ENCODE measurements at regions not wholly inside any gene's neighbourhood (a gene's known extent, or its start where the extent isn't known, plus 50 kb on each side); places are given as distances from the start of the nearest gene placed in this dataset.
A peak's percentile ranks its signal among the peaks of the same experiment; 100 is the strongest.

- no peak overlapping the region for H3K4me3 ChIP-seq (ENCODE audit: low read length)
- no peak for TF ChIP-seq CTCF (conservative IDR thresholded peaks at IDR 0.05; ENCODE audit: low read length)
- no peak for DNase-seq (ENCODE audit: low read depth)
These were observed 79.7 kb upstream of the BCOR start for GRCh38 chrX:40177489-40177888.

GRCh38 chrX:40177117-40177430, 79.3 kb upstream of the BCOR start:
- peak overlapping the region; percentile 60 for H3K4me3 ChIP-seq (ENCODE audit: low read length)
- no peak for TF ChIP-seq CTCF (conservative IDR thresholded peaks at IDR 0.05; ENCODE audit: low read length)
- no peak for DNase-seq (ENCODE audit: low read depth)

GRCh38 chrX:40176351-40177116, 78.8 kb upstream of the BCOR start:
- TF ChIP-seq CTCF (conservative IDR thresholded peaks at IDR 0.05; ENCODE audit: low read length): no peak
- H3K4me3 ChIP-seq (ENCODE audit: low read length): peak overlapping the region; percentile 60
- no peak for DNase-seq (ENCODE audit: low read depth)

GRCh38 chrX:40175511-40176350, 78.0 kb upstream of the BCOR start:
- H3K4me3 ChIP-seq (ENCODE audit: low read length): peak overlapping the region; percentile 60
- DNase-seq (ENCODE audit: low read depth): no peak
- no peak for TF ChIP-seq CTCF (conservative IDR thresholded peaks at IDR 0.05; ENCODE audit: low read length)

GRCh38 chrX:40174854-40175510, 77.2 kb upstream of the BCOR start:
- peak overlapping the region; percentile 60 for H3K4me3 ChIP-seq (ENCODE audit: low read length)
- TF ChIP-seq CTCF (conservative IDR thresholded peaks at IDR 0.05; ENCODE audit: low read length): no peak
- DNase-seq (ENCODE audit: low read depth): peak; percentile 51

- TF ChIP-seq CTCF (conservative IDR thresholded peaks at IDR 0.05; ENCODE audit: low read length): peak; percentile 10; the same call in 1 of the 2 replicates
- DNase-seq (ENCODE audit: low read depth): no peak
- peak overlapping the region; percentile 33 for H3K4me3 ChIP-seq (ENCODE audit: low read length)
These were observed 76.5 kb upstream of the BCOR start for GRCh38 chrX:40174001-40174853.

Data from AG10803 (cell line).